GM12865 (cell line): ENCODE measurements at regions not wholly inside any gene's neighbourhood (a gene's known extent, or its start where the extent isn't known, plus 50 kb on each side); places are given as distances from the start of the nearest gene placed in this dataset.
"Not testable (repeated sequence)": the region's sequence is repeated elsewhere in the genome, so short reads cannot be mapped to it uniquely, and the experiment has no call there.

Experiments
- DNase-seq: peaks from one replicate; pipeline ENCODE4 v3.0.0; 2010; ENCODE audit warnings: low read depth
- H3K4me3 ChIP-seq: 2 replicates; pipeline ENCODE4 v1.5.1; 2011; ENCODE audit warnings: mild to moderate bottlenecking, low read depth, low read length, control low read depth
- CTCF ChIP-seq: IDR thresholded peaks from 2 replicates; pipeline ENCODE4 v1.5.1; 2011; ENCODE audit warnings: low read length, control low read depth, low read depth, inconsistent platforms; ENCODE audit not compliant: insufficient read depth; ENCODE audit errors: missing control alignments

- DNase-seq: no peak
- no peak for TF ChIP-seq CTCF
- H3K4me3 ChIP-seq: no peak overlapping the region
These were observed 668.0 kb upstream of the RGS18 start for GRCh38 chr1:191490303-191490702.

GRCh38 chr1:191495040-191495439 lies 663.2 kb upstream of the RGS18 start:
- no peak overlapping the region for H3K4me3 ChIP-seq
- TF ChIP-seq CTCF: no peak
- no peak for DNase-seq

GRCh38 chr1:191498318-191498717 lies 659.9 kb upstream of the RGS18 start:
- TF ChIP-seq CTCF: no peak
- no peak overlapping the region for H3K4me3 ChIP-seq
- DNase-seq: no peak

- TF ChIP-seq CTCF: no peak
- peak; percentile 3 for DNase-seq
- H3K4me3 ChIP-seq: no peak overlapping the region
These were observed 659.4 kb upstream of the RGS18 start for GRCh38 chr1:191498825-191499224.

GRCh38 chr1:191504999-191505398 lies 653.3 kb upstream of the RGS18 start:
- TF ChIP-seq CTCF: no peak
- no peak overlapping the region for H3K4me3 ChIP-seq
- no peak for DNase-seq

GRCh38 chr1:191508239-191508638 lies 650.0 kb upstream of the RGS18 start:
- TF ChIP-seq CTCF: no peak
- no peak overlapping the region for H3K4me3 ChIP-seq
- no peak for DNase-seq

GRCh38 chr1:191511480-191511879 lies 646.8 kb upstream of the RGS18 start:
- H3K4me3 ChIP-seq: not testable (repeated sequence)
- peak; percentile 20 for DNase-seq

- no peak for DNase-seq
- H3K4me3 ChIP-seq: no peak overlapping the region
- TF ChIP-seq CTCF: no peak
These were observed 640.4 kb upstream of the RGS18 start for GRCh38 chr1:191517826-191518225.
